ENCODE measurements at regions not wholly inside any gene's neighbourhood (a gene's known extent, or its start where the extent isn't known, plus 50 kb on each side); places are given as distances from the start of the nearest gene placed in this dataset.

GRCh38 chr6:98669371-98669770 lies 165.0 kb upstream of the POU3F2 start:
- TF ChIP-seq EZH2phosphoT487 (IDR thresholded peaks at IDR 0.05; ENCODE audit: insufficient read depth, low read depth) (no peak), EZH2 (IDR thresholded peaks at IDR 0.05; ENCODE audit: insufficient read depth, poor library complexity, severe bottlenecking) (no peak)

Data from GM23248 (cell line).